Neural progenitor cell (in vitro differentiated cells): ENCODE measurements at regions not wholly inside any gene's neighbourhood (a gene's known extent, or its start where the extent isn't known, plus 50 kb on each side); places are given as distances from the start of the nearest gene placed in this dataset.

Experiments
- CTCF ChIP-seq: fragments of 200-600 bp; sonication (generic); IDR thresholded peaks from 2 replicates; pipeline ENCODE4 v1.5.1; 2017; ENCODE audit warnings: antibody characterized with exemption, mild to moderate bottlenecking
- EZH2 ChIP-seq: fragments of 200-600 bp; sonication (generic); IDR thresholded peaks from 2 replicates; pipeline ENCODE4 v1.6.1; 2017; ENCODE audit warnings: antibody characterized with exemption, mild to moderate bottlenecking, moderate library complexity

- TF ChIP-seq CTCF: no peak
- no peak for TF ChIP-seq EZH2
These were observed 155.1 kb upstream of the ZNF32 start for GRCh38 chr10:43803791-43804190.
